ENCODE measurements at regions not wholly inside any gene's neighbourhood (a gene's known extent, or its start where the extent isn't known, plus 50 kb on each side); places are given as distances from the start of the nearest gene placed in this dataset.
"Not testable (repeated sequence)": the region's sequence is repeated elsewhere in the genome, so short reads cannot be mapped to it uniquely, and the experiment has no call there.

GRCh38 chrY:13627323-13627722 is 76.4 kb upstream of the TMSB4Y start:
- H3K4me1 Mint-ChIP-seq; H3K27me3 Mint-ChIP-seq; H3K27ac Mint-ChIP-seq; H3K9me3 Mint-ChIP-seq (ENCODE audit: low read depth); ATAC-seq; POLR2A ChIA-PET; intact Hi-C loops (cut with DNase I, micrococcal nuclease); DNase-seq; H3K36me3 Mint-ChIP-seq (ENCODE audit: low read depth); CTCF ChIA-PET; H3K4me3 Mint-ChIP-seq: not testable (repeated sequence)

- Mint-ChIP-seq H3K9me3 (ENCODE audit: low read depth) (peaks cover 2% of the 10 kb centered on the region), H3K27ac (no peak overlapping the region)
- ATAC-seq, result no peak
These were observed 87.8 kb upstream of the TMSB4Y start for GRCh38 chrY:13615943-13616304.

GRCh38 chrY:13615301-13615942 is 88.3 kb upstream of the TMSB4Y start:
- CTCF ChIA-PET, result no interaction called here
- Mint-ChIP-seq H3K36me3 (ENCODE audit: low read depth) (no peaks in the 10 kb centered on the region), H3K9me3 (ENCODE audit: low read depth) (peaks cover 2% of the 10 kb centered on the region), H3K27ac (no peak overlapping the region), H3K27me3 (no peaks in the 10 kb centered on the region), H3K4me3 (no peak overlapping the region), H3K4me1 (no peaks in the 10 kb centered on the region)
- POLR2A ChIA-PET, result no interaction called here
- DNase-seq (no peak), ATAC-seq (no peak)
- intact Hi-C loops (cut with DNase I, micrococcal nuclease), result no loop called here

More at GRCh38 chrY:13615943-13616304, 87.8 kb upstream of the TMSB4Y start:
- DNase-seq, result no peak
- POLR2A ChIA-PET, result no interaction called here
- no peaks in the 10 kb centered on the region for H3K4me1 Mint-ChIP-seq
- no peaks in the 10 kb centered on the region for H3K27me3 Mint-ChIP-seq
- no peaks in the 10 kb centered on the region for H3K36me3 Mint-ChIP-seq (ENCODE audit: low read depth)
- CTCF ChIA-PET, result interaction anchor here (0.7 kb wide), 1 partner anchor 281 kb away, joined by 3 read pairs; no protein-coding TSS in a partner anchor
- no peak overlapping the region for H3K4me3 Mint-ChIP-seq
- intact Hi-C loops (cut with DNase I, micrococcal nuclease), result no loop called here

GRCh38 chrY:13612916-13613315 is 90.8 kb upstream of the TMSB4Y start:
- no peaks in the 10 kb centered on the region for H3K36me3 Mint-ChIP-seq (ENCODE audit: low read depth)
- ATAC-seq, result no peak
- H3K27ac Mint-ChIP-seq, result no peak overlapping the region
- H3K4me1 Mint-ChIP-seq, result no peaks in the 10 kb centered on the region
- POLR2A ChIA-PET, result no interaction called here
- H3K27me3 Mint-ChIP-seq, result no peaks in the 10 kb centered on the region
- no peak for DNase-seq
- intact Hi-C loops (cut with DNase I, micrococcal nuclease), result no loop called here
- CTCF ChIA-PET, result no interaction called here
- H3K4me3 Mint-ChIP-seq, result no peak overlapping the region
- peaks cover 2% of the 10 kb centered on the region for H3K9me3 Mint-ChIP-seq (ENCODE audit: low read depth)

GRCh38 chrY:13611965-13612364 is 91.7 kb upstream of the TMSB4Y start:
- peaks cover 2% of the 10 kb centered on the region for H3K9me3 Mint-ChIP-seq (ENCODE audit: low read depth)
- POLR2A ChIA-PET, result no interaction called here
- H3K27ac Mint-ChIP-seq, result no peak overlapping the region
- H3K27me3 Mint-ChIP-seq, result no peaks in the 10 kb centered on the region
- CTCF ChIA-PET, result interaction anchor here (0.6 kb wide), 1 partner anchor 61 kb away, joined by 4 read pairs; no protein-coding TSS in a partner anchor
- intact Hi-C loops (cut with DNase I, micrococcal nuclease), result no loop called here
- H3K36me3 Mint-ChIP-seq (ENCODE audit: low read depth), result no peaks in the 10 kb centered on the region
- DNase-seq (no peak), ATAC-seq (no peak)
- H3K4me3 Mint-ChIP-seq, result no peak overlapping the region
- no peaks in the 10 kb centered on the region for H3K4me1 Mint-ChIP-seq

GRCh38 chrY:13592450-13592849 is 111.2 kb upstream of the TMSB4Y start:
- H3K27ac Mint-ChIP-seq, result no peak overlapping the region
- H3K27me3 Mint-ChIP-seq, result no peaks in the 10 kb centered on the region
- no peaks in the 10 kb centered on the region for H3K9me3 Mint-ChIP-seq (ENCODE audit: low read depth)
- CTCF ChIA-PET, result interaction anchor here (0.6 kb wide), 1 partner anchor 773 kb away, joined by 3 read pairs; no protein-coding TSS in a partner anchor
- no peak for DNase-seq
- POLR2A ChIA-PET, result no interaction called here
- no peaks in the 10 kb centered on the region for H3K4me1 Mint-ChIP-seq
- no peak for ATAC-seq
- no peak overlapping the region for H3K4me3 Mint-ChIP-seq
- H3K36me3 Mint-ChIP-seq (ENCODE audit: low read depth), result no peaks in the 10 kb centered on the region
- intact Hi-C loops (cut with DNase I, micrococcal nuclease), result no loop called here

GRCh38 chrY:13570931-13571330 is 91.1 kb upstream of the UTY start:
- ATAC-seq; H3K4me1 Mint-ChIP-seq; CTCF ChIA-PET; intact Hi-C loops (cut with DNase I, micrococcal nuclease); H3K36me3 Mint-ChIP-seq (ENCODE audit: low read depth); H3K27me3 Mint-ChIP-seq; POLR2A ChIA-PET; H3K4me3 Mint-ChIP-seq; H3K9me3 Mint-ChIP-seq (ENCODE audit: low read depth); H3K27ac Mint-ChIP-seq; DNase-seq: not testable (repeated sequence)

- no peaks in the 10 kb centered on the region for H3K9me3 Mint-ChIP-seq (ENCODE audit: low read depth)
- no peak overlapping the region for H3K27ac Mint-ChIP-seq
- intact Hi-C loops (cut with DNase I, micrococcal nuclease), result no loop called here
- no peak overlapping the region for H3K4me3 Mint-ChIP-seq
- DNase-seq, result no peak
- no peak for ATAC-seq
- ChIA-PET POLR2A (no interaction called here), CTCF (interaction anchor here (0.7 kb wide), 1 partner anchor 27 kb away, joined by 3 read pairs; no protein-coding TSS in a partner anchor)
- H3K27me3 Mint-ChIP-seq, result peaks cover 2% of the 10 kb centered on the region
- no peaks in the 10 kb centered on the region for H3K4me1 Mint-ChIP-seq
- H3K36me3 Mint-ChIP-seq (ENCODE audit: low read depth), result no peaks in the 10 kb centered on the region
These were observed 87.4 kb upstream of the UTY start for GRCh38 chrY:13567186-13567585.

- DNase-seq (no peak), ATAC-seq (peak; percentile 23)
- H3K4me3 Mint-ChIP-seq, result no peak overlapping the region
- H3K4me1 Mint-ChIP-seq, result peaks cover 17% of the 10 kb centered on the region
- H3K9me3 Mint-ChIP-seq (ENCODE audit: low read depth), result peaks cover 2% of the 10 kb centered on the region
- ChIA-PET CTCF (interaction anchor here (0.6 kb wide), 1 partner anchor 117 kb away, joined by 3 read pairs; no protein-coding TSS in a partner anchor), POLR2A (no interaction called here)
- no peaks in the 10 kb centered on the region for H3K27me3 Mint-ChIP-seq
- peaks cover 3% of the 10 kb centered on the region for H3K36me3 Mint-ChIP-seq (ENCODE audit: low read depth)
- intact Hi-C loops (cut with DNase I, micrococcal nuclease), result no loop called here
- H3K27ac Mint-ChIP-seq, result no peak overlapping the region
These were observed 75.1 kb upstream of the UTY start for GRCh38 chrY:13554949-13555348.

- ATAC-seq (peak; percentile 44), DNase-seq (no peak)
- Mint-ChIP-seq H3K4me3 (no peak overlapping the region), H3K27ac (no peak overlapping the region), H3K9me3 (ENCODE audit: low read depth) (peaks cover 2% of the 10 kb centered on the region), H3K27me3 (no peaks in the 10 kb centered on the region), H3K4me1 (peaks cover 17% of the 10 kb centered on the region), H3K36me3 (ENCODE audit: low read depth) (peaks cover 3% of the 10 kb centered on the region)
- POLR2A ChIA-PET, result interaction anchor here (0.5 kb wide), 1 partner anchor 115 kb away, joined by 4 read pairs; no protein-coding TSS in a partner anchor
- CTCF ChIA-PET, result no interaction called here
- intact Hi-C loops (cut with DNase I, micrococcal nuclease), result no loop called here
These were observed 72.7 kb upstream of the UTY start for GRCh38 chrY:13552393-13553116.

- H3K27ac Mint-ChIP-seq, result no peak overlapping the region
- peaks cover 3% of the 10 kb centered on the region for H3K36me3 Mint-ChIP-seq (ENCODE audit: low read depth)
- H3K27me3 Mint-ChIP-seq, result no peaks in the 10 kb centered on the region
- no peak for ATAC-seq
- no peak for DNase-seq
- intact Hi-C loops (cut with DNase I, micrococcal nuclease), result no loop called here
- ChIA-PET POLR2A (no interaction called here), CTCF (interaction anchor here (0.7 kb wide), 1 partner anchor 61 kb away, joined by 4 read pairs; no protein-coding TSS in a partner anchor)
- H3K4me3 Mint-ChIP-seq, result no peak overlapping the region
- peaks cover 2% of the 10 kb centered on the region for H3K9me3 Mint-ChIP-seq (ENCODE audit: low read depth)
- peaks cover 17% of the 10 kb centered on the region for H3K4me1 Mint-ChIP-seq
These were observed 71.4 kb upstream of the UTY start for GRCh38 chrY:13551246-13551645.

GRCh38 chrY:13544491-13544890 is 64.7 kb upstream of the UTY start:
- H3K9me3 Mint-ChIP-seq (ENCODE audit: low read depth), result peaks cover 4% of the 10 kb centered on the region
- DNase-seq (no peak), ATAC-seq (no peak)
- no peaks in the 10 kb centered on the region for H3K27me3 Mint-ChIP-seq
- H3K4me1 Mint-ChIP-seq, result no peaks in the 10 kb centered on the region
- intact Hi-C loops (cut with DNase I, micrococcal nuclease), result no loop called here
- H3K36me3 Mint-ChIP-seq (ENCODE audit: low read depth), result no peaks in the 10 kb centered on the region
- H3K4me3 Mint-ChIP-seq, result no peak overlapping the region
- ChIA-PET CTCF (no interaction called here), POLR2A (no interaction called here)
- H3K27ac Mint-ChIP-seq, result no peak overlapping the region
